Trophoblast cell (in vitro differentiated cells and primary cell): ENCODE measurements at regions not wholly inside any gene's neighbourhood (a gene's known extent, or its start where the extent isn't known, plus 50 kb on each side); places are given as distances from the start of the nearest gene placed in this dataset.

Experiments used
- DNase-seq, 2 donors: peaks; one replicate each; pipeline ENCODE4 v3.0.0-alpha.2; 2016
- H2AFZ ChIP-seq: 2 replicates; pipeline ENCODE4 v1.6.1; 2013; ENCODE audit warnings: low read length, moderate library complexity, mild to moderate bottlenecking; ENCODE audit not compliant: insufficient read depth, poor library complexity
- H2AK5ac ChIP-seq: 2 replicates; pipeline ENCODE4 v1.6.1; 2013; ENCODE audit warnings: mild to moderate bottlenecking, low read length
- H2BK120ac ChIP-seq: 2 replicates; pipeline ENCODE4 v1.6.1; 2013; ENCODE audit warnings: low read length, mild to moderate bottlenecking, moderate library complexity; ENCODE audit not compliant: insufficient read depth, poor library complexity
- H2BK12ac ChIP-seq: 2 replicates; pipeline ENCODE4 v1.6.1; 2013; ENCODE audit warnings: mild to moderate bottlenecking, low read length, moderate library complexity
- H2BK5ac ChIP-seq: 2 replicates; pipeline ENCODE4 v1.6.1; 2013; ENCODE audit warnings: low read length, low read depth, moderate library complexity, mild to moderate bottlenecking; ENCODE audit not compliant: poor library complexity
- H3K14ac ChIP-seq: 2 replicates; pipeline ENCODE4 v1.6.1; 2013; ENCODE audit warnings: mild to moderate bottlenecking, low read length
- H3K18ac ChIP-seq: 2 replicates; pipeline ENCODE4 v1.6.1; 2013; ENCODE audit warnings: mild to moderate bottlenecking, low read length
- H3K23ac ChIP-seq: 2 replicates; pipeline ENCODE4 v1.6.1; 2013; ENCODE audit warnings: low read length
- H3K27ac ChIP-seq: 2 replicates; pipeline ENCODE4 v1.5.1; 2013; ENCODE audit warnings: low read depth, mild to moderate bottlenecking, inconsistent platforms, low read length, moderate library complexity
- H3K27me3 ChIP-seq: 2 replicates; pipeline ENCODE4 v1.6.1; 2013; ENCODE audit warnings: inconsistent platforms, mild to moderate bottlenecking, low read length, moderate library complexity; ENCODE audit not compliant: insufficient read depth
- H3K36me3 ChIP-seq, 2 experiments: 1 replicate in 1 of 2; 2 replicates in 1 of 2; pipeline ENCODE4 v1.6.1; 2013; ENCODE audit warnings: low read length in 2 of 2, mild to moderate bottlenecking in 2 of 2, moderate library complexity in 1 of 2; ENCODE audit not compliant: insufficient read depth in 2 of 2, control insufficient read depth in 1 of 2
- H3K4ac ChIP-seq: 2 replicates; pipeline ENCODE4 v1.6.1; 2013; ENCODE audit warnings: low read depth, mild to moderate bottlenecking, low read length, moderate library complexity
- H3K4me1 ChIP-seq, 2 experiments: 1 replicate in 1 of 2; 2 replicates in 1 of 2; pipeline ENCODE4 v1.6.1; 2013; ENCODE audit warnings: low read length in 2 of 2, mild to moderate bottlenecking in 2 of 2, moderate library complexity in 1 of 2; ENCODE audit not compliant: insufficient read depth in 2 of 2, control insufficient read depth in 1 of 2
- H3K4me2 ChIP-seq: 2 replicates; pipeline ENCODE4 v1.6.1; 2013; ENCODE audit warnings: inconsistent platforms, mild to moderate bottlenecking, low read length, moderate library complexity
- H3K4me3 ChIP-seq: 2 replicates; pipeline ENCODE4 v1.5.1; 2013; ENCODE audit warnings: mild to moderate bottlenecking, low read depth, low read length, inconsistent platforms
- H3K79me1 ChIP-seq: one replicate; pipeline ENCODE4 v1.6.1; 2013; ENCODE audit warnings: low read length
- H3K79me2 ChIP-seq: 2 replicates; pipeline ENCODE4 v1.6.1; 2013; ENCODE audit warnings: low read length, mild to moderate bottlenecking; ENCODE audit not compliant: control insufficient read depth, insufficient read depth, poor library complexity
- H3K9ac ChIP-seq: 2 replicates; pipeline ENCODE4 v1.6.1; 2013; ENCODE audit warnings: mild to moderate bottlenecking, low read length
- H3K9me3 ChIP-seq: 2 replicates; pipeline ENCODE4 v1.6.1; 2013; ENCODE audit warnings: low read depth, mild to moderate bottlenecking, control low read depth, inconsistent platforms, low read length; ENCODE audit not compliant: insufficient read depth
- H4K12ac ChIP-seq: 2 replicates; pipeline ENCODE4 v1.6.1; 2013; ENCODE audit warnings: low read depth, mild to moderate bottlenecking, low read length, moderate library complexity
- H4K8ac ChIP-seq: 2 replicates; pipeline ENCODE4 v1.6.1; 2013; ENCODE audit warnings: low read depth, mild to moderate bottlenecking, low read length, moderate library complexity
- H4K91ac ChIP-seq: one replicate; pipeline ENCODE4 v1.6.1; 2013; ENCODE audit warnings: low read depth, mild to moderate bottlenecking, low read length, moderate library complexity
- WGBS: extraction: QIAGEN DNeasy Blood & Tissue Kit; methylation state at CpG from one replicate; pipeline ENCODE4 v1.1.7; 2013; ENCODE audit warnings: missing lambda C conversion rate; ENCODE audit not compliant: insufficient read length, insufficient coverage; ENCODE audit errors: extremely low coverage; 5-methylcytosine and 5-hydroxymethylcytosine counted together

- H3K79me1 ChIP-seq = no peaks in the 10 kb centered on the region
- no peak overlapping the region for H2AK5ac ChIP-seq
- H3K4me1 ChIP-seq = no peaks in the 10 kb centered on the region
- H3K4ac ChIP-seq = no peak overlapping the region
- no CpG with 5 or more reads among the region's 6 CpGs for WGBS
- H3K4me3 ChIP-seq = no peak overlapping the region
- H3K27ac ChIP-seq = no peak overlapping the region
- no peak overlapping the region for H4K12ac ChIP-seq
- no peak overlapping the region for H3K4me2 ChIP-seq
- DNase-seq = no peak
- H3K23ac ChIP-seq = no peak overlapping the region
- no peak overlapping the region for H4K8ac ChIP-seq
- H3K36me3 ChIP-seq = no peaks in the 10 kb centered on the region
- H3K79me2 ChIP-seq = no peaks in the 10 kb centered on the region
- H3K9ac ChIP-seq = no peak overlapping the region
- H3K9me3 ChIP-seq = no peaks in the 10 kb centered on the region
- H3K27me3 ChIP-seq = no peaks in the 10 kb centered on the region
- no peak overlapping the region for H2BK12ac ChIP-seq
- H3K14ac ChIP-seq = no peak overlapping the region
- no peak overlapping the region for H2AFZ ChIP-seq
- H2BK120ac ChIP-seq = no peak overlapping the region
- H4K91ac ChIP-seq = no peak overlapping the region
- no peak overlapping the region for H2BK5ac ChIP-seq
- H3K18ac ChIP-seq = no peak overlapping the region
These were observed 98.3 kb upstream of the PHACTR1 start for GRCh38 chr6:12618296-12618695.

- H3K9me3 ChIP-seq = no peaks in the 10 kb centered on the region
- H3K27ac ChIP-seq = no peak overlapping the region
- no peak overlapping the region for H2BK5ac ChIP-seq
- no peak for DNase-seq
- no peaks in the 10 kb centered on the region for H3K27me3 ChIP-seq
- H3K4me2 ChIP-seq = no peak overlapping the region
- no peak overlapping the region for H3K14ac ChIP-seq
- no peak overlapping the region for H3K4ac ChIP-seq
- no peak overlapping the region for H4K8ac ChIP-seq
- H3K23ac ChIP-seq = no peak overlapping the region
- no peaks in the 10 kb centered on the region for H3K36me3 ChIP-seq
- no peaks in the 10 kb centered on the region for H3K4me1 ChIP-seq
- H2AK5ac ChIP-seq = no peak overlapping the region
- H2BK12ac ChIP-seq = no peak overlapping the region
- no peak overlapping the region for H4K12ac ChIP-seq
- no peak overlapping the region for H2BK120ac ChIP-seq
- no CpG with 5 or more reads among the region's 5 CpGs for WGBS
- H3K79me1 ChIP-seq = no peaks in the 10 kb centered on the region
- no peak overlapping the region for H3K18ac ChIP-seq
- H4K91ac ChIP-seq = no peak overlapping the region
- no peak overlapping the region for H3K4me3 ChIP-seq
- no peak overlapping the region for H2AFZ ChIP-seq
- H3K79me2 ChIP-seq = no peaks in the 10 kb centered on the region
- H3K9ac ChIP-seq = no peak overlapping the region
These were observed 94.8 kb upstream of the PHACTR1 start for GRCh38 chr6:12621754-12622153.

- Histone ChIP-seq H3K9me3 (no peaks in the 10 kb centered on the region), H2BK5ac (no peak overlapping the region), H4K12ac (no peak overlapping the region), H4K8ac (no peak overlapping the region), H3K27ac (no peak overlapping the region), H3K4me3 (no peak overlapping the region), H3K23ac (no peak overlapping the region), H2BK12ac (no peak overlapping the region), H3K36me3 (no peaks in the 10 kb centered on the region), H3K79me2 (no peaks in the 10 kb centered on the region), H3K79me1 (no peaks in the 10 kb centered on the region), H3K14ac (no peak overlapping the region), H3K4me2 (no peak overlapping the region), H4K91ac (no peak overlapping the region), H3K18ac (no peak overlapping the region), H2AK5ac (no peak overlapping the region), H2AFZ (no peak overlapping the region), H3K9ac (no peak overlapping the region), H2BK120ac (no peak overlapping the region), H3K4ac (no peak overlapping the region), H3K4me1 (no peaks in the 10 kb centered on the region), H3K27me3 (no peaks in the 10 kb centered on the region)
- DNase-seq = no peak
These were observed 94.0 kb upstream of the PHACTR1 start for GRCh38 chr6:12622566-12622965.

GRCh38 chr6:12624142-12624837 is 92.3 kb upstream of the PHACTR1 start:
- H3K4ac ChIP-seq = no peak overlapping the region
- H3K36me3 ChIP-seq = no peaks in the 10 kb centered on the region
- H4K12ac ChIP-seq = no peak overlapping the region
- no peak overlapping the region for H2BK5ac ChIP-seq
- no peak overlapping the region for H3K4me2 ChIP-seq
- H2AK5ac ChIP-seq = no peak overlapping the region
- no peak overlapping the region for H2BK120ac ChIP-seq
- no peaks in the 10 kb centered on the region for H3K4me1 ChIP-seq
- no peaks in the 10 kb centered on the region for H3K27me3 ChIP-seq
- no peak overlapping the region for H3K4me3 ChIP-seq
- H3K27ac ChIP-seq = no peak overlapping the region
- WGBS = no CpG with 5 or more reads among the region's 5 CpGs
- DNase-seq = no peak
- no peak overlapping the region for H4K8ac ChIP-seq
- H2AFZ ChIP-seq = no peak overlapping the region
- no peak overlapping the region for H3K14ac ChIP-seq
- H2BK12ac ChIP-seq = no peak overlapping the region
- no peak overlapping the region for H3K9ac ChIP-seq
- H3K18ac ChIP-seq = no peak overlapping the region
- no peaks in the 10 kb centered on the region for H3K79me1 ChIP-seq
- H3K9me3 ChIP-seq = no peaks in the 10 kb centered on the region
- no peak overlapping the region for H4K91ac ChIP-seq
- no peak overlapping the region for H3K23ac ChIP-seq
- H3K79me2 ChIP-seq = no peaks in the 10 kb centered on the region
